NB4 (cell line): ENCODE measurements at regions not wholly inside any gene's neighbourhood (a gene's known extent, or its start where the extent isn't known, plus 50 kb on each side); places are given as distances from the start of the nearest gene placed in this dataset.

Experiments used
- MAX ChIP-seq: IDR thresholded peaks from 2 replicates; pipeline ENCODE4 v1.6.1; 2011; ENCODE audit warnings: low read depth, low read length
- POLR2A ChIP-seq: IDR thresholded peaks from 2 replicates; pipeline ENCODE4 v1.6.1; 2011; ENCODE audit warnings: mild to moderate bottlenecking; ENCODE audit not compliant: insufficient read length; ENCODE audit errors: extremely low read depth
- TF ChIP-seq, protein P1 (sequence below): IDR thresholded peaks from one replicate; pipeline ENCODE4 v1.5.1; 2012; ENCODE audit warnings: low read depth, low read length

- TF ChIP-seq POLR2A, result no peak
- TF ChIP-seq, protein P1, sequence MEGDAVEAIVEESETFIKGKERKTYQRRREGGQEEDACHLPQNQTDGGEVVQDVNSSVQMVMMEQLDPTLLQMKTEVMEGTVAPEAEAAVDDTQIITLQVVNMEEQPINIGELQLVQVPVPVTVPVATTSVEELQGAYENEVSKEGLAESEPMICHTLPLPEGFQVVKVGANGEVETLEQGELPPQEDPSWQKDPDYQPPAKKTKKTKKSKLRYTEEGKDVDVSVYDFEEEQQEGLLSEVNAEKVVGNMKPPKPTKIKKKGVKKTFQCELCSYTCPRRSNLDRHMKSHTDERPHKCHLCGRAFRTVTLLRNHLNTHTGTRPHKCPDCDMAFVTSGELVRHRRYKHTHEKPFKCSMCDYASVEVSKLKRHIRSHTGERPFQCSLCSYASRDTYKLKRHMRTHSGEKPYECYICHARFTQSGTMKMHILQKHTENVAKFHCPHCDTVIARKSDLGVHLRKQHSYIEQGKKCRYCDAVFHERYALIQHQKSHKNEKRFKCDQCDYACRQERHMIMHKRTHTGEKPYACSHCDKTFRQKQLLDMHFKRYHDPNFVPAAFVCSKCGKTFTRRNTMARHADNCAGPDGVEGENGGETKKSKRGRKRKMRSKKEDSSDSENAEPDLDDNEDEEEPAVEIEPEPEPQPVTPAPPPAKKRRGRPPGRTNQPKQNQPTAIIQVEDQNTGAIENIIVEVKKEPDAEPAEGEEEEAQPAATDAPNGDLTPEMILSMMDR, result no peak
- no peak for TF ChIP-seq MAX
Measured at GRCh38 chr20:60143261-60143842, 185.1 kb downstream of the CDH26 start.
